CD14-positive monocyte (primary cell): ENCODE measurements at regions not wholly inside any gene's neighbourhood (a gene's known extent, or its start where the extent isn't known, plus 50 kb on each side); places are given as distances from the start of the nearest gene placed in this dataset.

Experiments
- DNase-seq, 3 donors: peaks; one replicate each; pipeline ENCODE4 v3.0.0-alpha.2; 2011 to 2022
- H2AFZ ChIP-seq: 2 replicates; pipeline ENCODE4 v1.6.0; 2012; ENCODE audit warnings: mild to moderate bottlenecking, low read depth, low read length, inconsistent platforms; ENCODE audit not compliant: insufficient read depth, poor library complexity, severe bottlenecking
- H3K27ac ChIP-seq, 2 donors: 1 replicate in 1 of 2; 2 replicates in 1 of 2; pipeline ENCODE4 v1.5.1; 2012 to 2013; ENCODE audit warnings: low read length in 2 of 2, control low read depth in 1 of 2, inconsistent platforms in 1 of 2, low read depth in 1 of 2, mild to moderate bottlenecking in 1 of 2
- H3K27me3 ChIP-seq, 2 donors: one replicate each; pipeline versions ENCODE4 v1.6.0 to v1.6.1; 2011 to 2013; ENCODE audit warnings: low read length in 2 of 2; ENCODE audit not compliant: control insufficient read depth in 2 of 2, insufficient read depth in 2 of 2
- H3K36me3 ChIP-seq, 2 donors: replicated peaks in 1 of 2; 1 replicate in 1 of 2; 2 replicates in 1 of 2; pipeline versions ENCODE4 v1.5.1 to v1.6.1; 2012 to 2013; ENCODE audit warnings: low read length in 2 of 2, control low read depth in 1 of 2, inconsistent platforms in 1 of 2, mild to moderate bottlenecking in 1 of 2; ENCODE audit not compliant: insufficient read depth in 2 of 2, control insufficient read depth in 1 of 2
- H3K4me1 ChIP-seq, 2 donors: 1 replicate in 1 of 2; 2 replicates in 1 of 2; pipeline versions ENCODE4 v1.5.1 to v1.6.1; 2012 to 2013; ENCODE audit warnings: low read length in 2 of 2, control low read depth in 1 of 2, inconsistent platforms in 1 of 2, mild to moderate bottlenecking in 1 of 2, moderate library complexity in 1 of 2; ENCODE audit not compliant: insufficient read depth in 2 of 2, control insufficient read depth in 1 of 2
- H3K4me2 ChIP-seq: replicated peaks from 2 replicates; pipeline ENCODE3; 2012; ENCODE audit warnings: low read length, moderate library complexity, mild to moderate bottlenecking; ENCODE audit not compliant: poor library complexity, severe bottlenecking; ENCODE audit errors: extremely low read depth
- H3K4me3 ChIP-seq, 3 experiments: fragments of 200-600 bp in 1 of 3; sonication (generic) in 1 of 3; replicated peaks in 1 of 3; 1 replicate in 2 of 3; 2 replicates in 1 of 3; pipeline ENCODE4 v1.5.1; 2011 to 2013; ENCODE audit warnings: low read length in 3 of 3, mild to moderate bottlenecking in 3 of 3, control low read depth in 2 of 3, low read depth in 2 of 3, inconsistent platforms in 1 of 3, moderate library complexity in 1 of 3
- H3K79me2 ChIP-seq: 2 replicates; pipeline ENCODE4 v1.6.0; 2012; ENCODE audit warnings: mild to moderate bottlenecking, control low read depth, inconsistent platforms, low read length, moderate library complexity; ENCODE audit not compliant: insufficient read depth
- H3K9ac ChIP-seq: 2 replicates; pipeline ENCODE4 v1.6.0; 2017; ENCODE audit warnings: low read length, mild to moderate bottlenecking; ENCODE audit not compliant: insufficient read depth, poor library complexity, severe bottlenecking
- H3K9me3 ChIP-seq, 2 donors: replicated peaks in 1 of 2; 1 replicate in 1 of 2; 2 replicates in 1 of 2; pipeline versions ENCODE4 v1.5.1 to v1.6.1; 2012 to 2013; ENCODE audit warnings: low read length in 2 of 2, control low read depth in 1 of 2; ENCODE audit not compliant: control insufficient read depth in 1 of 2, insufficient read depth in 1 of 2
- H4K20me1 ChIP-seq: 2 replicates; pipeline ENCODE4 v1.6.0; 2012; ENCODE audit warnings: mild to moderate bottlenecking, low read length, control low read depth, moderate library complexity; ENCODE audit not compliant: insufficient read depth
- H3K27ac Mint-ChIP-seq, 7 donors: one replicate each; pipeline ENCODE4 v1.8.0; 2020; ENCODE audit warnings: mild to moderate bottlenecking in 7 of 7, mixed read lengths in 7 of 7, moderate library complexity in 6 of 7, inconsistent platforms in 2 of 7
- H3K27me3 Mint-ChIP-seq, 3 donors: one replicate each; pipeline ENCODE4 v1.8.0; 2021 to 2022; ENCODE audit warnings: low read depth in 3 of 3, mild to moderate bottlenecking in 3 of 3, mixed read lengths in 3 of 3, moderate library complexity in 3 of 3, inconsistent platforms in 1 of 3
- H3K36me3 Mint-ChIP-seq, 2 donors: one replicate each; pipeline ENCODE4 v1.8.0; 2020; ENCODE audit warnings: mixed read lengths in 2 of 2, inconsistent platforms in 1 of 2, mild to moderate bottlenecking in 1 of 2
- H3K4me1 Mint-ChIP-seq: one replicate; pipeline ENCODE4 v1.8.0; 2020; ENCODE audit warnings: mild to moderate bottlenecking, mixed read lengths
- H3K4me3 Mint-ChIP-seq, 2 donors: one replicate each; pipeline ENCODE4 v1.8.0; 2020; ENCODE audit warnings: mild to moderate bottlenecking in 2 of 2, mixed read lengths in 2 of 2, moderate library complexity in 1 of 2
- H3K9me3 Mint-ChIP-seq, 7 donors: one replicate each; pipeline ENCODE4 v1.8.0; 2020 to 2022; ENCODE audit warnings: mixed read lengths in 7 of 7, mild to moderate bottlenecking in 6 of 7, moderate library complexity in 6 of 7, inconsistent platforms in 2 of 7
- CTCF ChIP-seq: fragments of 200-600 bp; IDR thresholded peaks from one replicate; pipeline ENCODE4 v1.8.0; 2022; ENCODE audit warnings: antibody characterized with exemption, mild to moderate bottlenecking
- WGBS: methylation state at CpG from one replicate; pipeline ENCODE4 v1.1.5; 2013; ENCODE audit warnings: missing lambda C conversion rate; ENCODE audit not compliant: insufficient coverage; 5-methylcytosine and 5-hydroxymethylcytosine counted together
- intact Hi-C, 2 donors: fragments of 100-400 bp; cut with micrococcal nuclease; formaldehyde crosslinking; loops; one replicate each; pipeline versions ENCODE4 v1.15.0 to v1.15.1; 2023

- H3K36me3 ChIP-seq = no peaks in the 10 kb centered on the region
- peaks cover 6 to 8% of the 10 kb centered on the region in 2 donors for H3K9me3 ChIP-seq
- no peaks in the 10 kb centered on the region for H3K27me3 ChIP-seq
- H3K4me1 Mint-ChIP-seq = no peaks in the 10 kb centered on the region
- H2AFZ ChIP-seq = no peak overlapping the region
- H3K9me3 Mint-ChIP-seq = peaks cover 8 to 18% (median 11%) of the 10 kb centered on the region in 7 donors
- no peak overlapping the region for H3K4me3 ChIP-seq
- TF ChIP-seq CTCF = no peak
- intact Hi-C loops = no loop called here
- H3K27me3 Mint-ChIP-seq = no peaks in the 10 kb centered on the region
- no peaks in the 10 kb centered on the region for H3K79me2 ChIP-seq
- peak overlapping the region in 1 of 7 donors; percentile 40 for H3K27ac Mint-ChIP-seq
- H3K27ac ChIP-seq = no peak overlapping the region
- 80% methylated on average over 1 of the region's 1 CpG for WGBS
- H3K36me3 Mint-ChIP-seq = no peaks in the 10 kb centered on the region
- no peak overlapping the region for H3K4me3 Mint-ChIP-seq
- H3K9ac ChIP-seq = no peak overlapping the region
- H4K20me1 ChIP-seq = no peaks in the 10 kb centered on the region
- no peak for DNase-seq
- no peak overlapping the region for H3K4me2 ChIP-seq
- H3K4me1 ChIP-seq = no peaks in the 10 kb centered on the region
Observed at GRCh38 chr1:82790556-82790955, 989.8 kb downstream of the ADGRL2 start.

GRCh38 chr1:82788660-82789059, 987.9 kb downstream of the ADGRL2 start:
- no CpG with 5 or more reads among the region's 1 CpG for WGBS
- no peak overlapping the region for H3K27ac ChIP-seq
- H3K4me1 Mint-ChIP-seq = no peaks in the 10 kb centered on the region
- no peak overlapping the region for H3K27ac Mint-ChIP-seq
- H3K4me3 ChIP-seq = no peak overlapping the region
- H3K4me3 Mint-ChIP-seq = no peak overlapping the region
- no peak for DNase-seq
- no peak overlapping the region for H2AFZ ChIP-seq
- H3K27me3 ChIP-seq = no peaks in the 10 kb centered on the region
- no peaks in the 10 kb centered on the region for H3K4me1 ChIP-seq
- no peaks in the 10 kb centered on the region for H3K36me3 ChIP-seq
- H3K27me3 Mint-ChIP-seq = no peaks in the 10 kb centered on the region
- H3K9me3 ChIP-seq = peaks cover 6 to 8% of the 10 kb centered on the region in 2 donors
- no peak overlapping the region for H3K4me2 ChIP-seq
- intact Hi-C loops = no loop called here
- no peak overlapping the region for H3K9ac ChIP-seq
- no peaks in the 10 kb centered on the region for H3K79me2 ChIP-seq
- H4K20me1 ChIP-seq = no peaks in the 10 kb centered on the region
- no peaks in the 10 kb centered on the region for H3K36me3 Mint-ChIP-seq
- peaks cover 7 to 16% (median 9%) of the 10 kb centered on the region in 7 donors for H3K9me3 Mint-ChIP-seq
- TF ChIP-seq CTCF = no peak
